ENCODE measurements at regions not wholly inside any gene's neighbourhood (a gene's known extent, or its start where the extent isn't known, plus 50 kb on each side); places are given as distances from the start of the nearest gene placed in this dataset.

- DNase-seq (ENCODE audit: low read depth) = no peak
- no peak for TF ChIP-seq CTCF (IDR thresholded peaks at IDR 0.05; ENCODE audit: control insufficient read depth, extremely low read depth, insufficient read depth)
- H3K4me3 ChIP-seq (ENCODE audit: low read depth, low read length) = no peak overlapping the region
Observed at GRCh38 chrX:57752866-57753265, 72.8 kb upstream of the NLRP2B start.

GRCh38 chrX:57741107-57741506, 61.0 kb upstream of the NLRP2B start:
- TF ChIP-seq CTCF (IDR thresholded peaks at IDR 0.05; ENCODE audit: control insufficient read depth, extremely low read depth, insufficient read depth) = no peak
- no peak overlapping the region for H3K4me3 ChIP-seq (ENCODE audit: low read depth, low read length)
- no peak for DNase-seq (ENCODE audit: low read depth)

GRCh38 chrX:57737881-57738280, 57.8 kb upstream of the NLRP2B start:
- peak; percentile 37 for DNase-seq (ENCODE audit: low read depth)
- no peak overlapping the region for H3K4me3 ChIP-seq (ENCODE audit: low read depth, low read length)
- TF ChIP-seq CTCF (IDR thresholded peaks at IDR 0.05; ENCODE audit: control insufficient read depth, extremely low read depth, insufficient read depth) = no peak

Measured in LNCaP clone FGC (cell line).